Fibroblast of lung (primary cell): ENCODE measurements at regions not wholly inside any gene's neighbourhood (a gene's known extent, or its start where the extent isn't known, plus 50 kb on each side); places are given as distances from the start of the nearest gene placed in this dataset.

Experiments used
- DNase-seq, 2 donors: peaks; one replicate each; pipeline versions ENCODE4 v3.0.0 to v3.0.0-alpha.2; 2010; ENCODE audit warnings: low read depth in 2 of 2
- H2AFZ ChIP-seq: 2 replicates; pipeline ENCODE4 v1.5.1; 2012; ENCODE audit warnings: low read length, control low read depth, inconsistent platforms
- H3K27ac ChIP-seq: 2 replicates; pipeline ENCODE4 v1.5.1; 2011; ENCODE audit warnings: low read length, control low read depth; ENCODE audit not compliant: insufficient read depth
- H3K27me3 ChIP-seq: 2 replicates; pipeline ENCODE4 v1.5.1; 2011; ENCODE audit warnings: mild to moderate bottlenecking, low read length; ENCODE audit not compliant: control insufficient read depth, insufficient read depth
- H3K36me3 ChIP-seq: 2 replicates; pipeline ENCODE4 v1.5.1; 2011; ENCODE audit warnings: low read length; ENCODE audit not compliant: control insufficient read depth, insufficient read depth
- H3K4me1 ChIP-seq: 2 replicates; pipeline ENCODE4 v1.5.1; 2011; ENCODE audit warnings: low read length; ENCODE audit not compliant: control insufficient read depth, insufficient read depth; ENCODE audit errors: extremely low read depth
- H3K4me2 ChIP-seq: 2 replicates; pipeline ENCODE4 v1.5.1; 2011; ENCODE audit warnings: low read length, control low read depth; ENCODE audit not compliant: insufficient read depth; ENCODE audit errors: extremely low read depth
- H3K4me3 ChIP-seq, 4 experiments: fragments of 200-600 bp in 1 of 4; sonication (generic) in 1 of 4; replicated peaks in 1 of 4; 2 replicates each; pipeline ENCODE4 v1.5.1; 2011 to 2016; ENCODE audit warnings: low read length in 4 of 4, low read depth in 3 of 4, mild to moderate bottlenecking in 3 of 4, control low read depth in 2 of 4, inconsistent platforms in 1 of 4, mixed read lengths in 1 of 4; ENCODE audit not compliant: insufficient read depth in 1 of 4; ENCODE audit errors: control extremely low read depth in 1 of 4
- H3K79me2 ChIP-seq: 2 replicates; pipeline ENCODE4 v1.5.1; 2012; ENCODE audit warnings: mild to moderate bottlenecking, low read length, inconsistent platforms; ENCODE audit not compliant: control insufficient read depth, insufficient read depth
- H3K9ac ChIP-seq: 2 replicates; pipeline ENCODE4 v1.5.1; 2011; ENCODE audit warnings: mild to moderate bottlenecking, low read length, control low read depth; ENCODE audit not compliant: insufficient read depth
- H3K9me3 ChIP-seq: 2 replicates; pipeline ENCODE4 v1.5.1; 2012; ENCODE audit warnings: low read depth, low read length; ENCODE audit not compliant: control insufficient read depth, insufficient read depth
- H4K20me1 ChIP-seq: 2 replicates; pipeline ENCODE4 v1.5.1; 2011; ENCODE audit warnings: low read length; ENCODE audit not compliant: control insufficient read depth, insufficient read depth; ENCODE audit errors: extremely low read depth
- CTCF ChIP-seq, 2 donors: IDR thresholded peaks in 1 of 2; conservative IDR thresholded peaks in 1 of 2; 1 replicate in 1 of 2; 2 replicates in 1 of 2; pipeline ENCODE4 v1.5.1; 2011 to 2012; ENCODE audit warnings: low read length in 2 of 2, control low read depth in 1 of 2, inconsistent platforms in 1 of 2, low read depth in 1 of 2, mild to moderate bottlenecking in 1 of 2
- EZH2 ChIP-seq: IDR thresholded peaks from 2 replicates; pipeline ENCODE4 v1.5.1; 2012; ENCODE audit warnings: low read length, control low read depth, mild to moderate bottlenecking; ENCODE audit errors: missing control alignments

GRCh38 chr2:7436096-7436906 lies 519.1 kb downstream of the RNF144A start:
- DNase-seq: no peak
- H3K27ac ChIP-seq: no peak overlapping the region

GRCh38 chr2:7437141-7437540 lies 519.9 kb downstream of the RNF144A start:
- Histone ChIP-seq H3K27me3 (no peaks in the 10 kb centered on the region), H3K4me3 (no peak overlapping the region), H3K79me2 (no peaks in the 10 kb centered on the region), H3K4me1 (no peaks in the 10 kb centered on the region), H4K20me1 (no peaks in the 10 kb centered on the region), H3K4me2 (no peak overlapping the region), H3K9ac (no peak overlapping the region), H2AFZ (no peak overlapping the region), H3K36me3 (no peaks in the 10 kb centered on the region), H3K9me3 (no peaks in the 10 kb centered on the region), H3K27ac (no peak overlapping the region)
- TF ChIP-seq EZH2 (no peak), CTCF (conservative IDR thresholded peaks at IDR 0.05 in 1 of 2, IDR thresholded peaks at IDR 0.05 in 1 of 2; ENCODE audit: low read depth in 1 of 2, low read length in 2 of 2) (no peak)
- peak in 1 of 2 donors; percentile 50 for DNase-seq

More at GRCh38 chr2:7436096-7436906, 519.1 kb downstream of the RNF144A start:
- Histone ChIP-seq H3K36me3 (no peaks in the 10 kb centered on the region), H3K4me1 (no peaks in the 10 kb centered on the region), H3K27me3 (no peaks in the 10 kb centered on the region), H4K20me1 (no peaks in the 10 kb centered on the region), H2AFZ (no peak overlapping the region), H3K9ac (no peak overlapping the region), H3K4me2 (no peak overlapping the region), H3K4me3 (no peak overlapping the region), H3K9me3 (no peaks in the 10 kb centered on the region), H3K79me2 (no peaks in the 10 kb centered on the region)
- TF ChIP-seq CTCF (conservative IDR thresholded peaks at IDR 0.05 in 1 of 2, IDR thresholded peaks at IDR 0.05 in 1 of 2; ENCODE audit: low read depth in 1 of 2, low read length in 2 of 2) (no peak), EZH2 (no peak)

GRCh38 chr2:7437716-7438632 lies 520.8 kb downstream of the RNF144A start:
- no peak overlapping the region for H2AFZ ChIP-seq
- TF ChIP-seq EZH2: no peak
- H3K9me3 ChIP-seq: no peaks in the 10 kb centered on the region
- no peak overlapping the region for H3K9ac ChIP-seq
- H3K4me3 ChIP-seq: no peak overlapping the region
- H3K36me3 ChIP-seq: no peaks in the 10 kb centered on the region
- H3K4me2 ChIP-seq: no peak overlapping the region
- peak in 1 of 2 donors; percentile 13 for DNase-seq
- no peaks in the 10 kb centered on the region for H3K27me3 ChIP-seq
- H3K79me2 ChIP-seq: no peaks in the 10 kb centered on the region
- H3K27ac ChIP-seq: no peak overlapping the region
- no peaks in the 10 kb centered on the region for H3K4me1 ChIP-seq
- H4K20me1 ChIP-seq: no peaks in the 10 kb centered on the region
